HG02970 (cell line): ENCODE measurements at regions not wholly inside any gene's neighbourhood (a gene's known extent, or its start where the extent isn't known, plus 50 kb on each side); places are given as distances from the start of the nearest gene placed in this dataset.

ENCODE experiments used
- ATAC-seq: cut with Tn5 transposase; IDR thresholded peaks from one replicate; pipeline ENCODE4 v1.9.1; 2021; ENCODE audit warnings: mild to moderate bottlenecking, moderate library complexity, moderate number of reproducible peaks; ENCODE audit not compliant: unreplicated experiment, low FRiP score

DNA sequence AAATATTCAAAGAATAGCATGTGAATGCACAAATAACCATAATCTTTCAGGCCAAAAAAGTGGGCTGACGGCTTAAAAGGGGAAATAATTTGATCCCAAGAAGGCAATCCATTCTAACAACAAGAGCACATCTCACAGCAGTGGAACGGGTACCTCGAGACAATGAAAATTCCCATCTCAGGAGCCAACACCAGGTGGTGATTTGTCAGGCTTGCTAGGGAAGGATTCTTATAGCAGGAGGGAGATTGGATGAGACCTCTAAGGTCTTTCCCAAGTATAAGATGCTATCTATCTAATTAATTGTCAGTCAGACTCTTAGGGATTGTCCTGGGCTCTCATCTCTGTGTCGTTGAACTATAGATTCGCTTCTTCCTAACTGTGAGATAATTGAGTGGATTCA is 284.0 kb downstream of the ETS1 start:
- no peak for ATAC-seq

GRCh38 chr11:128302425-128303186 is 284.8 kb downstream of the ETS1 start:
- ATAC-seq = peak; percentile 82

DNA sequence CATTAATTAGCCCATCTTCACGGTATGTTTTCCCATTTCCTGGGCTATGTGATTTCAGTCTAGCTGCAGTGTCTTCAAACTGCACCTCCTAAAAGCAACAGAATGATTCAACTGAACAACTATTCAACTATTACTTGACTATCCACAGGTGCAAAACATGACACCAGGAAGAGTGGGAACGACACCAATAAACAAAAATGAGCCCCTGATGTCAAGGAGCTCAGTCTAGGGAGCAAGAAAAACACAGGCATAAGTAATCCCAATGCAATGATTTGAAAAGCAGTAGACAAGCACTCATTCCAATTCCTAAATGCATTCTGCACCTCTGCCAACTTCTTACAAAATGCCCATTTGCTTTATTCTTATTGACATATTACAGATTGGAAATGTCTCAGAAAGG is 285.6 kb downstream of the ETS1 start:
- no peak for ATAC-seq

DNA sequence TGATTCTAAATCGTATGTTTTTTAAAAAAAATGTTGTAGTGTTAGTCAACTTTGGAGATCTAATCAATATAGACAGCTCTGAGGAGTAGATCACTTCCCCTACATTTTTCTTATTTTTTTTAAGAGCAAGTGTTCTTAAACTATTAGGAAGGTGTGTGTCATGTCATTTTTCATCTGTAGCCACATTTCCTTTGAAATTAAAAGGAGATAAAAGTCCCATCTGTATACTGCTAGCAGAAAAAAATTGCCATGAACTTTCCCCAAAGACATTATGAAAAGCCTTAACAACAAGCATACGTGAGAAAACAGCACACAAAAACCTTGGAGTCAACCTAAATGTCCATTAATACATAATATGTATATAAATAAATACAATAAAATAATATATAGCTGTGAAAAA is 286.6 kb downstream of the ETS1 start:
- no peak for ATAC-seq

DNA sequence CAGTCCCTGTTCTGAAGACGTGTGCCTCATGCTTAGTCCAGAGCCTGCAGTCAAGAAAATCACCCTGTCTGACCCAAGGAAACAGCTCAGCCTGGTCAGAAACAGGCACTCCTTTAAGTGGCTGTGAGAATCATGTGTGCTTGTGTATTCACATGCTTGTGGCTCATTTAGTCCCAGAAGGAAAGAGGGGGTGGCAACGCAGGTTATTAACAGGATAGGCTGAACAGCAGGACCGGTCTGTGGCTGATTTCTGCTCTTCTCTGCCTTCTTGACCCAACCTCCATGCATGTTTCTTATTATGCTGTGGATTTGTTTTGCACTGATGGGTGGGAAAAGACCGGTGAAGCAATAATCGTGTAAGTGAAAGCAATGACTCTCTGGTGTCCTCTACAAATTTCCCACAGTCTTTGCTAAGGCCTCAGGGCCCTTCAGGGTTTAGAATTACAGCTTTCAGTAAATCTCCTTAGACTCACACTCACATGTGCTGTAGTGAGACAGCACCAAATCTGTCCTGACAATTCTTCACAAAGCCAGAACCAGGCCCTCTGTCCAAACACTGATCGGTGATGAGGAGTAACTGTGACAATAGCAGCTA is 288.1 kb downstream of the ETS1 start:
- no peak for ATAC-seq

DNA sequence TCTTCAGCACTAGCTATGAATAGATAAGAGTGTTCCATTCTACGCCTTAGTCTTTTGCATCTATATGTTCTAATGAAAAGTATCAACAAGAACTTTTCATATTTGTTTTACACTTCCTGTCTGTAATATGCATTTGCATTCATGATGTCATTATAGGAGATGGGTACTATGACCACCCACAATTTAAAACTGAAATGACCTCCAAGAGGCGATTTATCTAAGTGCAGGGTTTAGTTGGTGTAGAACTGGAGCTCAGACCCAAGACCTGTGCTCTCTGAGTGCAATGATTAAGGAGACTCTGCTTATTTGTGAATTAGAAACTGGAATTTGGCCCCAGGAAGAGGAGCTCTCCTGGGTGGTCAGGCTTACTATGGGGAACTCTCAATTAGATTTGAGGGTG is 289.1 kb downstream of the ETS1 start:
- ATAC-seq = no peak

DNA sequence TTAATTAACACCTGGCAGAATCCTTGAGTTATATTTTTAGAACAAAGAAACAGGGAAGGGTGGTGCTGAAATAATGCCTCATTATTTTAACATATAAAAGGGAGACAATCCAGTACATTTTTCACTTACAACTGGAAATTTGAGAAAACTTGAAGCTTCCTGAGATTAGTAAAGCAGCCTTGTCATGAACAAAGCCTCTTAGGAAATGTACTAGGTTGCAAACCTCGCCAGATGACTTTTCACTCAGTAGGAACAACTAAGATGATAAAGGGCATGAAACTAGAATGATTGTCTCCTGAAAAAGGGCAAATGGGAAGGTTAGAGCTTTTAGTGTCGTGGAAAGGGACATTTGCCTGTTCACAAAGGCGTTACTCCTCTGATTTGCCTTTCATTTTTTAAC is 289.6 kb downstream of the ETS1 start:
- no peak for ATAC-seq

GRCh38 chr11:128297091-128297651 is 290.2 kb downstream of the ETS1 start:
- no peak for ATAC-seq

DNA sequence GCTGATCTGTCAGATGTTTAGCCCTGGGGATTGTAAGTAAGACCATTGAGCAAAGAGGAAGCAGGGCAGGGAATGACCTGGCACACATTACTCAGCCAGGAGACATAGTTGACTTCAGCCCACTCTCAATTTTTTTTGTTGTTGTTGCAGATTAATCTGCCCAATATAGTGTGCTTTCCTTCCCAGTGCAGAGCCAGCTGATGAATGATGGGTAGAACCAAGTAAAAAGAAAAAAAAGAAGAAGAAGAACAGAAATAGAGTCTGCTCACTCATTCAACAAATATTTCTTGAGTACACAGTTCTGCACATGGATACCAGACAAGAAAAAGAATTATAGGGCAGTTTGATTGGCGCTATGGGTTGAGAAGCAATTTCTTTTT is 292.7 kb downstream of the ETS1 start:
- ATAC-seq = no peak

DNA sequence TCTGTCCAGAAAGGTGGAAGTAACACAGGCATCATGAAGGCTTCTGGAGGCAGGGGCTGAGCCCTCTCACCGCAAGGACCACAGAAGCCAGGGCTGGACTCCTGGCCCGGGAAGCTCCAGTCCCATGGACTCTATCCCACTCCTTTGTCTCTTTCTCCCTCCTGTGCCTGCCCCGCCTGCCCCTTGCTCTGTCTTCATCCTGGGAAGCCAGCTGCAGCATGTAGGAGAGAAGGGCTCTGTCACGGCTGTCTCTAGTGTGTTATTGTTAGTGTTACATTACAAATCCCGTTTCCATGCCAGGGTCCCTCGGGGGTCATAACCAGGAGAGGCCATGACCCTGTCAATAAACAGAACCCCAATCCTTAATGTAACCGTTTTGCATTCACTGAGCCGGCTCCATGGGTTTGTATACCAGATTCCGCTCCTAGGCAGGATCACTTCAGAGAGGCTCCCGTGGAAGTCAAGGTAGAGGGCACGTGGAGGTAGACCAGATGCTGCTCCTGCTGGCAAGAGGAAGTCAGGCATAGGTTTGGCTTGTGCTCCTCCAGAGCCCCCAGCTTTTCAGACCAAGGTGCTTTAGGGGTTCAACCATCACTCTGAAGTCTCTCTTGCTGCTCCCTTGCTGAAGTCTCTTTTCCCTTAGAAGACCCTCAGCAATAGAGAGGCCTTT is 293.2 kb downstream of the ETS1 start:
- no peak for ATAC-seq

- ATAC-seq = no peak
These were observed 295.5 kb downstream of the ETS1 start for GRCh38 chr11:128291835-128292234.

- no peak for ATAC-seq
These were observed 296.4 kb downstream of the ETS1 start for GRCh38 chr11:128291007-128291406.

- ATAC-seq = peak; percentile 82
These were observed 297.1 kb downstream of the ETS1 start for GRCh38 chr11:128290106-128290840.

- ATAC-seq = no peak
These were observed 298.3 kb downstream of the ETS1 start for GRCh38 chr11:128289048-128289447.

GRCh38 chr11:128288368-128288767 is 299.0 kb downstream of the ETS1 start:
- no peak for ATAC-seq

- ATAC-seq = no peak
These were observed 302.0 kb downstream of the ETS1 start for GRCh38 chr11:128285321-128285720.

- ATAC-seq = no peak
These were observed 302.7 kb downstream of the ETS1 start for GRCh38 chr11:128284634-128285033.

- ATAC-seq = no peak
These were observed 303.9 kb downstream of the ETS1 start for GRCh38 chr11:128283451-128283850.

DNA sequence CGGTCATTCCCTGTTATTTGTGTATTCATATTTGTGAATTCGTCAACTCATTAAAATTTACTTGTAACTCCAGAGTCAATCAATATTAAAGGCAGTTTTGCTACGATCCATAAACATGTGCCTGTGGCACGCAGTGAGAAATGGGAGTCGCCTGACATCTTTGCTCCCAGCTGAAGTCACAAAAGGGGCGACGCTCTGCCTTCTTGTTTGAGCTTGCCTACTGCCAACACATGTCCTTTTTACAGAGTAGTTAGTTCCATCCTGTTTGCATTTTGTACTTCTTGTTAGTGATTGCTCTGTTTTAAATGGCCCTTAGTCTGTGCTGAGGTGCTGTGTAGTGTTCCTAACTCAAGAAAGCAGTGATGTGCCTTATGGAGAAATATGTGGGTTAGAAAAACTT is 305.3 kb downstream of the ETS1 start:
- ATAC-seq = no peak

DNA sequence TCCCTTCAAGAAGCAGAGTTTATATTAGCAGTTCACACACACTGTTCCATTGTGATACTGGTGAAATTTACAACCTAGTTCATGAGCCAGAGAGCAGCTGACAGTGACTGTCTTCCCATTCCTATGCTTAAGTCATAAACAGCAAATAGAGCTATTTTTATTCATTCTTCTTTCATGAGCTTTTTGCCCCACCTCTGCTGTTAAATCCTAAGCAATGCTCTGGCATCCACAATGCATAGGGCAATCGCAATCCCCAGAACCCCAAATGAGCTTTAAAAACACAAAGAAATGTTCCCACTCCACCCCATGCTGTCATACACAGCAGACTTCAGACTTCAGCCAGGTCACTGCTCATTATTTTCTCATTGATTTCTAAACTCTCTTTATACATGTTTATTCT is 307.5 kb downstream of the ETS1 start:
- ATAC-seq = no peak

- ATAC-seq = no peak
These were observed 313.6 kb downstream of the ETS1 start for GRCh38 chr11:128273736-128274135.
